BJ (cell line): ENCODE measurements at regions not wholly inside any gene's neighbourhood (a gene's known extent, or its start where the extent isn't known, plus 50 kb on each side); places are given as distances from the start of the nearest gene placed in this dataset.

ENCODE experiments used
- CTCF ChIA-PET: fragments of 350-600 bp; formaldehyde crosslinking; extraction: SDS; loops from one replicate; lab custom pipeline; 2021; ENCODE audit warnings: antibody characterized with exemption, inconsistent platforms; lab: Yijun Ruan, JAX
- POLR2A ChIA-PET: fragments of 300-600 bp; sonication (Branson Sonifier 250); formaldehyde crosslinking; extraction: SDS; loops from one replicate; lab custom pipeline; 2021; ENCODE audit warnings: antibody characterized with exemption; lab: Charles Lee
- DNase-seq: peaks from one replicate; pipeline ENCODE4 v3.0.0-alpha.2; 2011; ENCODE audit warnings: low read depth
- H3K27me3 ChIP-seq: 2 replicates; pipeline ENCODE4 v1.6.0; 2011; ENCODE audit warnings: low read length; ENCODE audit not compliant: control insufficient read depth, insufficient read depth
- H3K36me3 ChIP-seq: 2 replicates; pipeline ENCODE4 v1.5.1; 2011; ENCODE audit warnings: low read length; ENCODE audit not compliant: control insufficient read depth, insufficient read depth
- H3K4me3 ChIP-seq: 2 replicates; pipeline ENCODE4 v1.5.1; 2011; ENCODE audit warnings: low read depth, mild to moderate bottlenecking, control low read depth, low read length
- CTCF ChIP-seq: IDR thresholded peaks from 2 replicates; pipeline ENCODE4 v1.5.1; 2011; ENCODE audit warnings: low read depth, mild to moderate bottlenecking, control low read depth, inconsistent platforms, low read length, moderate library complexity; ENCODE audit not compliant: insufficient read depth

DNA sequence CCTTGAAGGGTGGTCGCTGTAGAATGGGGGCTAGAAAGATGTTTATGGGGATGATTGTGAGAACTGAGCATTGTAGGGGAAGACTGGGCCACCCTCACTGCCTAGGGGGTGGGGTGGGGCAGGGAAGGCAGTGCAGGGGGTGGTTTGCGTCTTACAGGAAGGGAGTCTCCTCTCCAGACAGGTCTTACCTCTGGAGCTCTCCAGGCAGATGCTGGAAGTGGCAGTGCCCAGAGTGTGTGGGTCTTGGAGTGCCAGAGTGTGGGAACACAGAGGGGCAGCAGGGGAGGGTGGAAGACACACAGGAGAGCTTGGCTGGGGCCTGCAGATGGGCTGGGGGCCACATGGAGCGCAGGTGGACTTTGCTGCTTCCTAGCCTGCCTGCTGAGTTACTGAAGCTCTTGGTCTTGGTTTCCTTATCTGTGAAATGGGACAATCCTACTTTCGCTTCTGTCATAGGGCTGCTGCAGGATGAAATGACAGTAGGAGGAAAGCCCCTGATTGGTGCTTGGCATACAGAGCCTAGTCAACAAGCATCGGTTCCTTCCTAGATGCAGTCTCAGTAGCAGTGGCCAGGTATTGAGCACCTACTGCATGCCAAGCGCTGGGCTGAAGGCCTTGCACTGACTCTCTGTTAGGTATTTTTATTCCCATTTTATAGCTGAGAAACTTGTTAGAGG is 118.3 kb downstream of the SLC25A47 start:
- no peaks in the 10 kb centered on the region; the same call in 1 of the 2 replicates for H3K36me3 ChIP-seq
- POLR2A ChIA-PET, result no interaction called here
- CTCF ChIA-PET, result interaction anchor here (1.1 to 5.0 kb wide), 6 partner anchors 12 to 212 kb away, joined by 3 to 31 read pairs (median 6); no protein-coding TSS in a partner anchor
- DNase-seq, result no peak
- H3K4me3 ChIP-seq, result no peak overlapping the region
- TF ChIP-seq CTCF, result no peak
- H3K27me3 ChIP-seq, result no peaks in the 10 kb centered on the region

DNA sequence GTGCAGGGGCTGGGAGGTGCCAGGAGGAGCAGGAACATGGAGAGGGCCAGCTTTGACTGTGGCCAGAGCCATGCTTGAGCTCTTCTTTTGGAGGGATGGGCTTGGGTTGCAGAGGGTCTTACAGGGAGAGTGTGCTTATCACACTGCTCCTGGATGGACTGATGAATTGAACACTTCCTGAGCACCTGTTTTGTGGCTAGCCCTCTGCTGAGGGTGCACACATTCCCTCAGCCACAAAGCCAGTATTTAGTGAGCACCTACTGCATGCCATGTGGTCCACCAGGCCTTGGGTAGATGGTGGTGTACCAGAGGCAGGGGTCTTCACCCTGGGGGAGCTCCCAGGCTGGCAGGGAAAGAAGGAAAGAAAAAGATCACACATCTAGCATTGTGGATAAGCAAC is 118.9 kb downstream of the SLC25A47 start:
- Histone ChIP-seq H3K36me3 (no peaks in the 10 kb centered on the region; the same call in 1 of the 2 replicates), H3K27me3 (no peaks in the 10 kb centered on the region), H3K4me3 (no peak overlapping the region)
- ChIA-PET CTCF (interaction anchor here (1.3 to 5.0 kb wide), 6 partner anchors 13 to 211 kb away, joined by 3 to 31 read pairs (median 6); no protein-coding TSS in a partner anchor), POLR2A (no interaction called here)
- TF ChIP-seq CTCF, result no peak
- no peak for DNase-seq

DNA sequence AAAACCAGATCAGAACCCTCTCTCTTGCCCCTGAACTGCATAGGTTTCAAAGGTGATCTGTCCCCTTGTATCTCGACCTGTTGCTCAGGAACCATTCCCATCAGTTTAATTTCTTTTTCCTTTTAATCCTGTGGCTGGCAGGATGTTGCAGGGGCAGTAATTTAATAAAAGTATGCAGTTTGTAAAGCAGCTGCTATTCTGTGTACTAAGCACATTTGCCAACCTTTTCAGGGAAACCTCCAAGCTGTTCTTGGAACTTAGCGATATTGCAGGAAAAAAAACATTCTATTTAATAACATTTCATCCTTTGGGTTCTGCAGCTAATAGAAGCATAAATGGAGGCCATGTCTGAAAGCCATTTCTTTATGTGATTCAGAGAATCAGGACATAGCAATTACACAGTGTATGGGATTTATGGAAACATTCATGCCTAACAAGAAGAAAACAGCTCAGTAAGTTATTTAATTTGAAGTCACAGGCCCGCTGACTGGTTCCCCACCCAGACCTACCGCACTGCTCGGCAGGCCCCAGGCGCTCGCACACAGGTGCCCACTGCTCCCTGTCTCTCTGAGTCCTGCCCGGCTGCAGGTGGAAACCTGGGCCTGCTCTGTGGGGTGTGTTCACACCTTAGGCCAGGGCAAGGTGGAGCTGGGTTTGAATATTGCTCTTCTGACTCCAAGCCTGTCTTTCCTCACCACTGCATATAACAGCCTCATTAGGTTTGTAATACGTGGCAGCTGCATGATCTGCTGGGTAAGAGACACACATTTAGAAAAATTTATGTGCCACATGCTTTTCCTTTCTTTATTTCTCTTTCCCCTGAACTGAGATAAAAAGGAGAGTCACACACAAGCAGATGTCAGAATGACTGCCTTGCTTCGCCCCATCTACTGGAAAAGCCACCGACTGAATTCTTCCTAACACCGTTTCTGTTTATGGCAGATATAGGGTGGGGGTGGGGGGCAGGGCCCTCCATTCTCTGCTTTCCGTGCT is 119.7 kb downstream of the SLC25A47 start:
- no peaks in the 10 kb centered on the region for H3K27me3 ChIP-seq
- no peaks in the 10 kb centered on the region; the same call in 1 of the 2 replicates for H3K36me3 ChIP-seq
- no peak overlapping the region for H3K4me3 ChIP-seq
- ChIA-PET CTCF (interaction anchor here (0.8 to 5.0 kb wide), 5 partner anchors 14 to 203 kb away, joined by 3 to 25 read pairs (median 5); no protein-coding TSS in a partner anchor), POLR2A (no interaction called here)
- no peak for TF ChIP-seq CTCF
- DNase-seq, result no peak

DNA sequence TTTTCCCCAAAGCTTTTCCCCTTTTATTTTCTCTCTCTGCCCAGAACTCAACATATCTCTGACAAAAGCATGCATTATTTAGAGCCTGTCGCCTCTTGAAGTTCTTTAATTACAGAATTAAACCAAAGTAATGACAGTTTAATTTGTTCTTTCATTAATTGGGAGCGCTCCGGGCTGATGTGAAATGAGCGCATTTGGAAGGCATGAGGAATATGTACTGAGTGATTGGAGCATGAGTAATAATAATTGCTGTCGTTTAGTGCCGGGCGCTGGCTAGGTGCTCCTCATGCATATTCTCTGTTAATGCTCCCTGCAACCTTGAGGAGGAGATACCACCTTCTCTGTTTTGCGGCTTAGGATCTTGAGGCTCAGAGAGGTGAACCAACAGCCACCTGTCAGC is 120.5 kb downstream of the SLC25A47 start:
- DNase-seq, result no peak
- H3K36me3 ChIP-seq, result no peaks in the 10 kb centered on the region; the same call in 1 of the 2 replicates
- ChIA-PET POLR2A (no interaction called here), CTCF (interaction anchor here (1.4 to 5.0 kb wide), 3 partner anchors 26 to 202 kb away, joined by 5 to 25 read pairs (median 6); no protein-coding TSS in a partner anchor)
- TF ChIP-seq CTCF, result no peak
- H3K4me3 ChIP-seq, result no peak overlapping the region
- no peaks in the 10 kb centered on the region for H3K27me3 ChIP-seq
